Activated effector memory CD4-positive, alpha-beta T cell treated with anti-CD3 and anti-CD28 coated beads, Interleukin-2, amount 50 U/mL, for 16 hours (primary cell): ENCODE measurements at regions not wholly inside any gene's neighbourhood (a gene's known extent, or its start where the extent isn't known, plus 50 kb on each side); places are given as distances from the start of the nearest gene placed in this dataset.
"Not testable (repeated sequence)": the region's sequence is repeated elsewhere in the genome, so short reads cannot be mapped to it uniquely, and the experiment has no call there.

Source experiments
- DNase-seq: peaks from one replicate; pipeline ENCODE4 v3.0.0-alpha.2; 2020

GRCh38 chr7:68691261-68692216 lies 906.7 kb upstream of the AUTS2 start:
- no peak for DNase-seq

- DNase-seq: no peak
Observed at GRCh38 chr7:68692511-68692910, 905.8 kb upstream of the AUTS2 start.

- DNase-seq: no peak
Observed at GRCh38 chr7:68694656-68695055, 903.6 kb upstream of the AUTS2 start.

- DNase-seq: no peak
Observed at GRCh38 chr7:68697796-68698280, 900.4 kb upstream of the AUTS2 start.

GRCh38 chr7:68699090-68699711 lies 899.1 kb upstream of the AUTS2 start:
- no peak for DNase-seq

GRCh38 chr7:68700414-68700813 lies 897.9 kb upstream of the AUTS2 start:
- no peak for DNase-seq

- no peak for DNase-seq
Observed at GRCh38 chr7:68706291-68706690, 892.0 kb upstream of the AUTS2 start.

- DNase-seq: no peak
Observed at GRCh38 chr7:68707159-68707558, 891.1 kb upstream of the AUTS2 start.

GRCh38 chr7:68707958-68708357 lies 890.3 kb upstream of the AUTS2 start:
- DNase-seq: no peak

GRCh38 chr7:68712956-68713495 lies 885.2 kb upstream of the AUTS2 start:
- DNase-seq: no peak

GRCh38 chr7:68714135-68714534 lies 884.1 kb upstream of the AUTS2 start:
- DNase-seq: not testable (repeated sequence)

- no peak for DNase-seq
Observed at GRCh38 chr7:68715907-68716306, 882.4 kb upstream of the AUTS2 start.

GRCh38 chr7:68717176-68717575 lies 881.1 kb upstream of the AUTS2 start:
- DNase-seq: no peak

GRCh38 chr7:68718097-68718551 lies 880.2 kb upstream of the AUTS2 start:
- no peak for DNase-seq

- DNase-seq: no peak
Observed at GRCh38 chr7:68720697-68721096, 877.6 kb upstream of the AUTS2 start.

- DNase-seq: no peak
Observed at GRCh38 chr7:68722044-68722443, 876.2 kb upstream of the AUTS2 start.

- DNase-seq: no peak
Observed at GRCh38 chr7:68724965-68725364, 873.3 kb upstream of the AUTS2 start.

- no peak for DNase-seq
Observed at GRCh38 chr7:68725843-68726785, 872.2 kb upstream of the AUTS2 start.

GRCh38 chr7:68728720-68729119 lies 869.6 kb upstream of the AUTS2 start:
- not testable (repeated sequence) for DNase-seq

GRCh38 chr7:68729371-68729770 lies 868.9 kb upstream of the AUTS2 start:
- DNase-seq: no peak

- DNase-seq: no peak
Observed at GRCh38 chr7:68730194-68730593, 868.1 kb upstream of the AUTS2 start.

GRCh38 chr7:68730964-68731363 lies 867.3 kb upstream of the AUTS2 start:
- no peak for DNase-seq
